WTC11 (cell line): ENCODE measurements at regions not wholly inside any gene's neighbourhood (a gene's known extent, or its start where the extent isn't known, plus 50 kb on each side); places are given as distances from the start of the nearest gene placed in this dataset.

ENCODE experiments used
- TCF7 ChIP-seq: sonication (generic); formaldehyde crosslinking; IDR thresholded peaks from 2 replicates; pipeline ENCODE4 v1.8.0; 2022; ENCODE audit warnings: mild to moderate bottlenecking, low read depth, missing genetic modification reagents, moderate library complexity
- USF1 ChIP-seq: sonication (generic); formaldehyde crosslinking; IDR thresholded peaks from 2 replicates; pipeline ENCODE4 v1.8.0; 2022; ENCODE audit warnings: mild to moderate bottlenecking, missing genetic modification reagents

DNA sequence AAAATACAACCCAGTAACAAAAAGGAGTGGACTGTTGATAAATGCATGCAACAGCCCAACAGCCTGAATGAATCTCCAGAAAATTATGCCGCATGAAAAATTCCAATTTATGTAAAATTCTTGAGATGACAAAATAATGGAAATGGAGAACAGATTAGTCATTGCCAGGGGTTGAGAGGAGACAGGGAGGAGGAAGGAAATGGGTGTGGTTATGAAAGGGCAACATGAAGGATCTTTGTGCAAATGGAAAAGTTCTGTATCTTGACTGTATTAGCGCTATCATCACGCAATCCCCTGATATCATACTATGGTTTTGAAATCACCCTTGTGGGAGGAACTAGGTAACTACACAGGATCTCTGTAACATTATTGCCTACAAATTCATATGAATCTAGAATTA, 1058.3 kb upstream of the RBFOX1 start:
- TF ChIP-seq USF1 (CRISPR knock-in tag) (no peak), TCF7 (no peak)
